K562 (cell line): ENCODE measurements at regions not wholly inside any gene's neighbourhood (a gene's known extent, or its start where the extent isn't known, plus 50 kb on each side); places are given as distances from the start of the nearest gene placed in this dataset.

Experiments
- ATAC-seq: fragments of 200-7000 bp; cut with Tn5 transposase; 3 replicates; pipeline ENCODE4 v1.9.1; 2020; ENCODE audit warnings: moderate library complexity
- BruUV-seq: library from RNA; stranded (reverse); fragments of 400-500 nt; replicated peaks from 2 replicates; lab custom pipeline; 2021; lab: Mats Ljungman, UMichigan
- CTCF ChIA-PET: fragments of 300-600 bp; formaldehyde crosslinking; extraction: SDS; loops from one replicate; lab custom pipeline; 2021; ENCODE audit warnings: low intra/inter-chr PET ratio; lab: Yijun Ruan, JAX
- POLR2A ChIA-PET: fragments of 300-600, 350-650 bp; sonication (Branson Sonifier 250); formaldehyde crosslinking; extraction: SDS; loops from one replicate; lab custom pipeline; 2021; ENCODE audit warnings: antibody characterized with exemption, inconsistent platforms; lab: Yijun Ruan, JAX
- DNase-seq, 4 experiments: peaks; one replicate each; pipeline versions ENCODE4 v3.0.0 to v3.0.0-alpha.2; 2011 to 2018; ENCODE audit warnings: low spot score in 3 of 4, mixed read lengths in 3 of 4; ENCODE audit errors: extremely low read depth in 1 of 4
- FAIRE-seq: peaks from 2 replicates; lab custom pipeline; 2011; peaks lifted over from hg19 to GRCh38; lab: Jason Lieb, UNC
- H2AFZ ChIP-seq: 2 replicates; pipeline ENCODE4 v1.6.0; 2011; ENCODE audit warnings: low read depth, low read length, control low read depth, inconsistent platforms
- H3K27ac ChIP-seq: fragments of 200-600 bp; 3 replicates; pipeline ENCODE4 v1.8.0; 2011; ENCODE audit warnings: low read depth, mild to moderate bottlenecking, control low read depth, inconsistent platforms, low read length, moderate library complexity, mixed read lengths; ENCODE audit errors: extremely low read depth
- H3K27me3 ChIP-seq, 2 experiments: fragments of 300-600 bp in 1 of 2; 2 replicates in 1 of 2; 3 replicates in 1 of 2; pipeline versions ENCODE4 v1.6.0 to v1.8.0; 2011; ENCODE audit warnings: inconsistent platforms in 2 of 2, low read length in 2 of 2, mild to moderate bottlenecking in 1 of 2, mixed read lengths in 1 of 2, moderate library complexity in 1 of 2; ENCODE audit not compliant: control insufficient read depth in 2 of 2, insufficient read depth in 2 of 2
- H3K36me3 ChIP-seq: fragments of 300-600 bp; 3 replicates; pipeline ENCODE4 v1.8.0; 2011; ENCODE audit warnings: mild to moderate bottlenecking, low read length, inconsistent platforms; ENCODE audit not compliant: control insufficient read depth, insufficient read depth
- H3K4me1 ChIP-seq, 2 experiments: fragments of 200-600 bp in 1 of 2; replicated peaks in 1 of 2; 2 replicates in 1 of 2; 3 replicates in 1 of 2; pipeline versions ENCODE4 v1.5.1 to v1.8.0; 2011; ENCODE audit warnings: inconsistent platforms in 2 of 2, low read length in 2 of 2, mild to moderate bottlenecking in 1 of 2, mixed read lengths in 1 of 2, moderate library complexity in 1 of 2; ENCODE audit not compliant: control insufficient read depth in 2 of 2, insufficient read depth in 2 of 2
- H3K4me2 ChIP-seq: 2 replicates; pipeline ENCODE4 v1.6.1; 2011; ENCODE audit warnings: low read length, control low read depth, inconsistent platforms, mixed read lengths; ENCODE audit not compliant: insufficient read depth
- H3K4me3 ChIP-seq: fragments of 200-600 bp; sonication (generic), shearing (Covaris generic); 2 replicates; pipeline ENCODE4 v1.5.1; 2016; ENCODE audit warnings: control low read depth, inconsistent platforms
- H3K79me2 ChIP-seq: fragments of 200-600 bp; 3 replicates; pipeline ENCODE4 v1.8.0; 2011; ENCODE audit warnings: low read length, inconsistent platforms; ENCODE audit not compliant: control insufficient read depth, insufficient read depth
- H3K9ac ChIP-seq, 2 experiments: 2 replicates each; pipeline versions ENCODE4 v1.6.0 to v1.6.1; 2011; ENCODE audit warnings: low read depth in 2 of 2, low read length in 2 of 2, control low read depth in 1 of 2, inconsistent platforms in 1 of 2, mild to moderate bottlenecking in 1 of 2, mixed read lengths in 1 of 2; ENCODE audit not compliant: insufficient read depth in 1 of 2
- H3K9me1 ChIP-seq: one replicate; pipeline ENCODE4 v1.6.0; 2011; ENCODE audit warnings: inconsistent platforms, mild to moderate bottlenecking, low read length, moderate library complexity; ENCODE audit not compliant: control insufficient read depth, insufficient read depth
- H3K9me3 ChIP-seq: replicated peaks from 2 replicates; pipeline ENCODE4 v1.5.1; 2011; ENCODE audit warnings: low read depth, low read length, inconsistent platforms; ENCODE audit not compliant: control insufficient read depth, insufficient read depth
- H4K20me1 ChIP-seq: replicated peaks from 2 replicates; pipeline ENCODE4 v1.6.1; 2011; ENCODE audit warnings: low read length, inconsistent platforms, mixed read lengths; ENCODE audit not compliant: control insufficient read depth, insufficient read depth
- GTF2F1 ChIP-seq: IDR thresholded peaks from 2 replicates; pipeline ENCODE4 v1.6.1; 2011; ENCODE audit warnings: low read depth, low read length, improper control_type of control experiment
- HDAC8 ChIP-seq: fragments of 450-650 bp; IDR thresholded peaks from 2 replicates; pipeline ENCODE4 v1.6.1; 2016; ENCODE audit warnings: mild to moderate bottlenecking, missing genetic modification characterization, moderate library complexity, missing compliant biosample characterization
- HNRNPK ChIP-seq: fragments of 200-400 bp; formaldehyde crosslinking; IDR thresholded peaks from one replicate; pipeline ENCODE4 v1.6.1; 2018; ENCODE audit warnings: mild to moderate bottlenecking, low read depth, low read length; ENCODE audit not compliant: poor library complexity, severe bottlenecking
- IFI16 ChIP-seq: fragments of 250-450 bp; sonication (Bioruptor Pico); IDR thresholded peaks from 2 replicates; pipeline ENCODE4 v2.1.2; 2022; ENCODE audit warnings: mild to moderate bottlenecking, inconsistent platforms
- L3MBTL2 ChIP-seq: fragments of 450-650 bp; IDR thresholded peaks from 2 replicates; pipeline ENCODE4 v1.6.1; 2016; ENCODE audit warnings: mild to moderate bottlenecking, moderate library complexity
- POLR2A ChIP-seq: fragments of 450-650 bp; conservative IDR thresholded peaks from 2 replicates; pipeline ENCODE4 v1.6.1; 2016
- SP2 ChIP-seq: IDR thresholded peaks from 2 replicates; pipeline ENCODE4 v1.6.1; 2011; ENCODE audit warnings: mild to moderate bottlenecking, low read depth, low read length, moderate library complexity; ENCODE audit not compliant: poor library complexity, severe bottlenecking; ENCODE audit errors: extremely low read depth
- TEAD1 ChIP-seq, 2 experiments: fragments of 450-650 bp in 1 of 2; sonication (generic) in 1 of 2; formaldehyde crosslinking; IDR thresholded peaks; 2 replicates each; pipeline versions ENCODE4 v1.4.0 to v1.8.0; 2020 to 2022; ENCODE audit warnings: mild to moderate bottlenecking in 2 of 2, missing genetic modification reagents in 1 of 2
- ZNF644 ChIP-seq: fragments of 200-800 bp; sonication (Bioruptor generic); IDR thresholded peaks from 2 replicates; pipeline ENCODE4 v1.6.1; 2016; ENCODE audit warnings: low read depth, missing genetic modification characterization, missing compliant biosample characterization
- in situ Hi-C: fragments of 300-500 bp; cut with MboI; formaldehyde crosslinking; loops from 4 replicates; pipeline ENCODE4 v1.15.0; 2018; ENCODE audit warnings: inconsistent platforms, mixed read lengths
- intact Hi-C: fragments of 100-400 bp; cut with micrococcal nuclease; formaldehyde crosslinking; loops from 2 replicates; pipeline ENCODE4 v1.14.2; 2022
- TF ChIP-seq, protein P1 (sequence below): fragments of 450-650 bp; formaldehyde crosslinking; IDR thresholded peaks from 2 replicates; pipeline ENCODE4 v1.4.0; 2022; ENCODE audit warnings: mild to moderate bottlenecking, moderate library complexity
- TF ChIP-seq, protein P2 (sequence below): fragments of 450-650 bp; IDR thresholded peaks from 2 replicates; pipeline ENCODE4 v1.6.1; 2018; ENCODE audit not compliant: partially characterized antibody

DNA sequence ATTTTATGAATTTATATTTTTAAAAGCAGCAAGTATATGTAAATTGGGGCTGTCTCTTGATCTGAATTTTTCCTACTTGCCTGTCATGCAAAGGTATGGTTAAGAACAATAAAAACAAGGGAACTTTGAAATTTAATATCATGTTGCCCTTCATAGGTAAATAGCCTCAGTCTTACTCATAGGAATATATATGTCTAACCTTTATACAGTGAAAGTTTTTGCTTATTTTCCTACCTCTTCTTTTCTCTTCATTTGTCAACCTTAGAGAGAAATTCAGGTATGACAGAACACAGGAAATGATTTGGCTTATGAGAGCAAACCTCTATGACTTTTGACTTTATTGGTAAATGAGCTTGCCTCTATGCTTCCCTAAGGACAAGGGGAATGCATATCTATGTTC, 716.0 kb downstream of the CENPC start:
- H3K27me3 ChIP-seq, result no peaks in the 10 kb centered on the region
- in situ Hi-C loops (no loop called here), intact Hi-C loops (no loop called here)
- ChIA-PET POLR2A (no interaction called here), CTCF (no interaction called here)
- H4K20me1 ChIP-seq, result no peaks in the 10 kb centered on the region
- H3K9me3 ChIP-seq, result no peaks in the 10 kb centered on the region
- H3K9me1 ChIP-seq, result no peaks in the 10 kb centered on the region
- no TSS peak for BruUV-seq
- H3K36me3 ChIP-seq, result no peaks in the 10 kb centered on the region
- H3K79me2 ChIP-seq, result no peaks in the 10 kb centered on the region
- H3K4me3 ChIP-seq, result no peak overlapping the region
- DNase-seq (no peak), FAIRE-seq (no peak), ATAC-seq (no peak)
- no peak overlapping the region for H3K9ac ChIP-seq
- H3K4me1 ChIP-seq, result no peaks in the 10 kb centered on the region
- no peak for TF ChIP-seq IFI16 (CRISPR knock-in tag)
- no peak for TF ChIP-seq SP2
- TF ChIP-seq, protein P1, sequence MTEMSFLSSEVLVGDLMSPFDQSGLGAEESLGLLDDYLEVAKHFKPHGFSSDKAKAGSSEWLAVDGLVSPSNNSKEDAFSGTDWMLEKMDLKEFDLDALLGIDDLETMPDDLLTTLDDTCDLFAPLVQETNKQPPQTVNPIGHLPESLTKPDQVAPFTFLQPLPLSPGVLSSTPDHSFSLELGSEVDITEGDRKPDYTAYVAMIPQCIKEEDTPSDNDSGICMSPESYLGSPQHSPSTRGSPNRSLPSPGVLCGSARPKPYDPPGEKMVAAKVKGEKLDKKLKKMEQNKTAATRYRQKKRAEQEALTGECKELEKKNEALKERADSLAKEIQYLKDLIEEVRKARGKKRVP (CRISPR knock-in tag), result no peak
- TF ChIP-seq L3MBTL2, result no peak
- TF ChIP-seq ZNF644 (tag), result no peak
- no peak for TF ChIP-seq GTF2F1
- TF ChIP-seq POLR2A, result no peak
- no peak for TF ChIP-seq TEAD1 (CRISPR knock-in tag; IDR thresholded peaks at IDR 0.05)
- TF ChIP-seq HDAC8 (tag), result no peak
- no peak for TF ChIP-seq HNRNPK
- TF ChIP-seq, protein P2, sequence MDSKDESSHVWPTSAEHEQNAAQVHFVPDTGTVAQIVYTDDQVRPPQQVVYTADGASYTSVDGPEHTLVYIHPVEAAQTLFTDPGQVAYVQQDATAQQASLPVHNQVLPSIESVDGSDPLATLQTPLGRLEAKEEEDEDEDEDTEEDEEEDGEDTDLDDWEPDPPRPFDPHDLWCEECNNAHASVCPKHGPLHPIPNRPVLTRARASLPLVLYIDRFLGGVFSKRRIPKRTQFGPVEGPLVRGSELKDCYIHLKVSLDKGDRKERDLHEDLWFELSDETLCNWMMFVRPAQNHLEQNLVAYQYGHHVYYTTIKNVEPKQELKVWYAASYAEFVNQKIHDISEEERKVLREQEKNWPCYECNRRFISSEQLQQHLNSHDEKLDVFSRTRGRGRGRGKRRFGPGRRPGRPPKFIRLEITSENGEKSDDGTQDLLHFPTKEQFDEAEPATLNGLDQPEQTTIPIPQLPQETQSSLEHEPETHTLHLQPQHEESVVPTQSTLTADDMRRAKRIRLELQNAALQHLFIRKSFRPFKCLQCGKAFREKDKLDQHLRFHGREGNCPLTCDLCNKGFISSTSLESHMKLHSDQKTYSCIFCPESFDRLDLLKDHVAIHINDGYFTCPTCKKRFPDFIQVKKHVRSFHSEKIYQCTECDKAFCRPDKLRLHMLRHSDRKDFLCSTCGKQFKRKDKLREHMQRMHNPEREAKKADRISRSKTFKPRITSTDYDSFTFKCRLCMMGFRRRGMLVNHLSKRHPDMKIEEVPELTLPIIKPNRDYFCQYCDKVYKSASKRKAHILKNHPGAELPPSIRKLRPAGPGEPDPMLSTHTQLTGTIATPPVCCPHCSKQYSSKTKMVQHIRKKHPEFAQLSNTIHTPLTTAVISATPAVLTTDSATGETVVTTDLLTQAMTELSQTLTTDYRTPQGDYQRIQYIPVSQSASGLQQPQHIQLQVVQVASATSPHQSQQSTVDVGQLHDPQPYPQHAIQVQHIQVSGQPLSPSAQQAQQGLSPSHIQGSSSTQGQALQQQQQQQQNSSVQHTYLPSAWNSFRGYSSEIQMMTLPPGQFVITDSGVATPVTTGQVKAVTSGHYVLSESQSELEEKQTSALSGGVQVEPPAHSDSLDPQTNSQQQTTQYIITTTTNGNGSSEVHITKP, result no peak
- H3K4me2 ChIP-seq, result no peak overlapping the region
- no peak overlapping the region for H3K27ac ChIP-seq
- no peak overlapping the region for H2AFZ ChIP-seq
